ENCODE measurements at regions not wholly inside any gene's neighbourhood (a gene's known extent, or its start where the extent isn't known, plus 50 kb on each side); places are given as distances from the start of the nearest gene placed in this dataset.

GRCh38 chr1:83791821-83792437 lies 207.0 kb downstream of the TTLL7 start:
- 78 to 86% methylated on average over 2 to 3 of the region's 3 CpGs for WGBS, 2 donors (ENCODE audit: low coverage in 1 of 2)

GRCh38 chr1:83790446-83790845 lies 208.5 kb downstream of the TTLL7 start:
- 95 to 97% methylated on average over 3 of the region's 3 CpGs for WGBS, 2 donors (ENCODE audit: low coverage in 1 of 2)
- Histone ChIP-seq H3K4me1 (no peaks in the 10 kb centered on the region), H3K4me3 (no peak overlapping the region), H3K27ac (no peak overlapping the region), H3K9me3 (no peaks in the 10 kb centered on the region), H3K36me3 (no peaks in the 10 kb centered on the region), H3K27me3 (no peaks in the 10 kb centered on the region)
- in situ Hi-C loops (cut with MboI; ENCODE audit: low pct_ligation_motif_present in 1 of 4, low pct_unique_long_range_greater_than_20kb in 1 of 4, low sequenced_read_pairs in 3 of 4), result no loop called here
- DNase-seq, result no peak
- intact Hi-C loops (cut with DNase I; ENCODE audit: low total_unique reads), result no loop called here
- TF ChIP-seq POLR2A (IDR thresholded peaks at IDR 0.05) (no peak), POLR2AphosphoS5 (IDR thresholded peaks at IDR 0.05) (no peak), EP300 (IDR thresholded peaks at IDR 0.05; ENCODE audit: low read depth) (no peak)
- TF ChIP-seq, protein P1, sequence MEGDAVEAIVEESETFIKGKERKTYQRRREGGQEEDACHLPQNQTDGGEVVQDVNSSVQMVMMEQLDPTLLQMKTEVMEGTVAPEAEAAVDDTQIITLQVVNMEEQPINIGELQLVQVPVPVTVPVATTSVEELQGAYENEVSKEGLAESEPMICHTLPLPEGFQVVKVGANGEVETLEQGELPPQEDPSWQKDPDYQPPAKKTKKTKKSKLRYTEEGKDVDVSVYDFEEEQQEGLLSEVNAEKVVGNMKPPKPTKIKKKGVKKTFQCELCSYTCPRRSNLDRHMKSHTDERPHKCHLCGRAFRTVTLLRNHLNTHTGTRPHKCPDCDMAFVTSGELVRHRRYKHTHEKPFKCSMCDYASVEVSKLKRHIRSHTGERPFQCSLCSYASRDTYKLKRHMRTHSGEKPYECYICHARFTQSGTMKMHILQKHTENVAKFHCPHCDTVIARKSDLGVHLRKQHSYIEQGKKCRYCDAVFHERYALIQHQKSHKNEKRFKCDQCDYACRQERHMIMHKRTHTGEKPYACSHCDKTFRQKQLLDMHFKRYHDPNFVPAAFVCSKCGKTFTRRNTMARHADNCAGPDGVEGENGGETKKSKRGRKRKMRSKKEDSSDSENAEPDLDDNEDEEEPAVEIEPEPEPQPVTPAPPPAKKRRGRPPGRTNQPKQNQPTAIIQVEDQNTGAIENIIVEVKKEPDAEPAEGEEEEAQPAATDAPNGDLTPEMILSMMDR (IDR thresholded peaks at IDR 0.05), result no peak

More at GRCh38 chr1:83791821-83792437, 207.0 kb downstream of the TTLL7 start:
- H3K36me3 ChIP-seq, result no peaks in the 10 kb centered on the region
- H3K4me3 ChIP-seq, result no peak overlapping the region
- no peaks in the 10 kb centered on the region for H3K4me1 ChIP-seq
- H3K27ac ChIP-seq, result no peak overlapping the region
- no peak for TF ChIP-seq POLR2AphosphoS5 (IDR thresholded peaks at IDR 0.05)
- TF ChIP-seq, protein P1 (IDR thresholded peaks at IDR 0.05), result no peak
- no peak for TF ChIP-seq POLR2A (IDR thresholded peaks at IDR 0.05)
- TF ChIP-seq EP300 (IDR thresholded peaks at IDR 0.05; ENCODE audit: low read depth), result no peak
- H3K9me3 ChIP-seq, result no peaks in the 10 kb centered on the region
- DNase-seq, result no peak
- in situ Hi-C loops (cut with MboI; ENCODE audit: low pct_ligation_motif_present in 1 of 4, low pct_unique_long_range_greater_than_20kb in 1 of 4, low sequenced_read_pairs in 3 of 4) (no loop called here), intact Hi-C loops (cut with DNase I; ENCODE audit: low total_unique reads) (no loop called here)
- H3K27me3 ChIP-seq, result no peaks in the 10 kb centered on the region

DNA sequence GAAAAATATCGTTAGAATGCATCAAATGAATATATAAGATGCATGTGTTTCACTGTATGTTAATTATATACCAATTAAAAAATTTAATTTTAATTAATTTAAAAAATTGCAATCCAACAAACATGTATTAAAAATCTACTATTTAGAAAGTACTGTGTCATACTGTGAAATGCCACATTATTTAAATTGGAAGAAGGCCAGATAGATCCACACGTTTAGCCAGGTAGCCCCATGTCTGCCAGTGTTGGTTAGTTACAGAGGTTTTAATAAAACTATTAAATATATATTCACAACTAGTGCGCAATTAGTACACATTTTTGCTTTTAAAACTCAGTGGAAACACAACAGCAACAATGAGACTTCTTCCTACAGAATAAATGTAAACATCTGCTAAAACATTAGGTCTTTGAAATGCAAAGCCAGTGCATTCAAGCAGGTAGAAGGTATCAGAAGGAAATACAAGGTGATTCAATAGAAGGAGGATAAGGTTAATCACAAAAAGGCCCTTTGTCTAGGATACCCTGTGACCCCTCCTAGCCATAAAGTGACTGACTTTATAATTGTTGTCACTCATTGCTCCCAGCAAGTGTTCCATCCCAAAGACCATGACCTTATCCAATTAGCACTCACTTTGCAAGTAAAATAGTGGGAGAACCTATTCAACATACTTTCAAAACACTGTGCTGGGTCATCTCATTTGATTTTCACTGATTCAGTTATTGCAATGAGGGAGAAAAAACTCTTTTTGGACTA lies 211.5 kb downstream of the TTLL7 start:
- in situ Hi-C loops (cut with MboI; ENCODE audit: low pct_ligation_motif_present in 1 of 4, low pct_unique_long_range_greater_than_20kb in 1 of 4, low sequenced_read_pairs in 3 of 4) (no loop called here), intact Hi-C loops (cut with DNase I; ENCODE audit: low total_unique reads) (no loop called here)
- H3K9me3 ChIP-seq, result no peaks in the 10 kb centered on the region
- no peaks in the 10 kb centered on the region for H3K27me3 ChIP-seq
- no peak overlapping the region for H3K27ac ChIP-seq
- WGBS, 2 donors (ENCODE audit: low coverage in 1 of 2), result 75 to 79% methylated on average over 3 of the region's 3 CpGs
- no peak for TF ChIP-seq EP300 (IDR thresholded peaks at IDR 0.05; ENCODE audit: low read depth)
- DNase-seq, result no peak
- no peaks in the 10 kb centered on the region for H3K36me3 ChIP-seq
- H3K4me1 ChIP-seq, result no peaks in the 10 kb centered on the region
- H3K4me3 ChIP-seq, result no peak overlapping the region

GRCh38 chr1:83781667-83782066 lies 217.3 kb downstream of the TTLL7 start:
- H3K4me1 ChIP-seq, result no peaks in the 10 kb centered on the region
- H3K27ac ChIP-seq, result no peak overlapping the region
- H3K27me3 ChIP-seq, result no peaks in the 10 kb centered on the region
- TF ChIP-seq POLR2AphosphoS5 (IDR thresholded peaks at IDR 0.05) (no peak), EP300 (IDR thresholded peaks at IDR 0.05; ENCODE audit: low read depth) (no peak), POLR2A (IDR thresholded peaks at IDR 0.05) (no peak)
- TF ChIP-seq, protein P1 (IDR thresholded peaks at IDR 0.05), result no peak
- 73 to 83% methylated on average over 2 of the region's 2 CpGs for WGBS, 2 donors (ENCODE audit: low coverage in 1 of 2)
- no peaks in the 10 kb centered on the region for H3K36me3 ChIP-seq
- DNase-seq, result no peak
- H3K4me3 ChIP-seq, result no peak overlapping the region
- H3K9me3 ChIP-seq, result no peaks in the 10 kb centered on the region
- intact Hi-C loops (cut with DNase I; ENCODE audit: low total_unique reads), result no loop called here
- in situ Hi-C loops (cut with MboI; ENCODE audit: low pct_ligation_motif_present in 1 of 4, low pct_unique_long_range_greater_than_20kb in 1 of 4, low sequenced_read_pairs in 3 of 4), result no loop called here
